Tibial artery (tissue), 4 donors: ENCODE measurements at regions not wholly inside any gene's neighbourhood (a gene's known extent, or its start where the extent isn't known, plus 50 kb on each side); places are given as distances from the start of the nearest gene placed in this dataset.

ENCODE experiments used
- DNase-seq, 2 donors: peaks; one replicate each; pipeline ENCODE4 v3.0.0-alpha.2; 2019
- H3K27ac ChIP-seq, 2 donors: fragments of 200-600 bp; sonication (generic) in 1 of 2; 1 replicate in 1 of 2; 2 replicates in 1 of 2; pipeline ENCODE4 v1.5.1; 2018 to 2019; ENCODE audit warnings: mild to moderate bottlenecking in 1 of 2
- H3K27me3 ChIP-seq, 2 donors: fragments of 200-600 bp; sonication (generic) in 1 of 2; one replicate each; pipeline versions ENCODE4 v1.5.1 to v1.6.0; 2016 to 2019
- H3K36me3 ChIP-seq, 3 donors: fragments of 200-600 bp; sonication (generic) in 2 of 3; one replicate each; pipeline ENCODE4 v1.5.1; 2016 to 2019; ENCODE audit warnings: mild to moderate bottlenecking in 2 of 3
- H3K4me1 ChIP-seq, 4 donors: fragments of 200-600 bp; sonication (generic) in 2 of 4; 1 replicate in 3 of 4; 2 replicates in 1 of 4; pipeline ENCODE4 v1.5.1; 2016 to 2019
- H3K4me3 ChIP-seq, 2 donors: fragments of 200-600 bp; sonication (generic) in 1 of 2; 1 replicate in 1 of 2; 2 replicates in 1 of 2; pipeline ENCODE4 v1.5.1; 2018 to 2019; ENCODE audit warnings: mild to moderate bottlenecking in 2 of 2
- H3K9me3 ChIP-seq, 3 donors: fragments of 200-600 bp; sonication (generic) in 1 of 3; one replicate each; pipeline ENCODE4 v1.5.1; 2016 to 2019
- intact Hi-C: fragments of 100-400 bp; cut with DNase I; formaldehyde crosslinking; loops from one replicate; pipeline ENCODE4 v1.15.0; 2023; ENCODE audit warnings: low total_unique reads
- TF ChIP-seq, protein P1 (sequence below), 2 experiments: fragments of 200-600 bp in 1 of 2; fragments of 450-650 bp in 1 of 2; IDR thresholded peaks; one replicate each; pipeline ENCODE4 v1.5.1; 2017 to 2019; ENCODE audit warnings: antibody characterized with exemption in 2 of 2, mild to moderate bottlenecking in 1 of 2, moderate library complexity in 1 of 2

DNA sequence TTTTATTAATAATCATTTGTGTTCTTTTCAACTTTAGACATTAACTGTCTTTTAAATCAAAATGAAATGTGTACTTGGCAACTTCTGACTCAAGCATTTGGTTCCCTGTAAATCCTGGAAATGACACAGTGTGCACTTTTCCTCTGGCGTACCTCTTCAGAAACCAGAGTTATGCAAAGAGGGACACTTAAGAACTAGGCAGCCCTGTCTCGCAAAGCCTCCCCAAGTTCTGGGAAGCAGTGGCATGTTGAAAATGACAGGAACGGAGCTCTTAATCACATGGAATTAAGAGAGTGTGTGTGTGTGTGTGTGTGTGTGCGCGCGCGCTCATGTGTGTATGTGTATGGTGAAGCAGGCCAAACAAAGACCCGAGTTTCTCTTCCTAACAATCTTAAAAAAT, 707.4 kb downstream of the MECOM start:
- TF ChIP-seq, protein P1, sequence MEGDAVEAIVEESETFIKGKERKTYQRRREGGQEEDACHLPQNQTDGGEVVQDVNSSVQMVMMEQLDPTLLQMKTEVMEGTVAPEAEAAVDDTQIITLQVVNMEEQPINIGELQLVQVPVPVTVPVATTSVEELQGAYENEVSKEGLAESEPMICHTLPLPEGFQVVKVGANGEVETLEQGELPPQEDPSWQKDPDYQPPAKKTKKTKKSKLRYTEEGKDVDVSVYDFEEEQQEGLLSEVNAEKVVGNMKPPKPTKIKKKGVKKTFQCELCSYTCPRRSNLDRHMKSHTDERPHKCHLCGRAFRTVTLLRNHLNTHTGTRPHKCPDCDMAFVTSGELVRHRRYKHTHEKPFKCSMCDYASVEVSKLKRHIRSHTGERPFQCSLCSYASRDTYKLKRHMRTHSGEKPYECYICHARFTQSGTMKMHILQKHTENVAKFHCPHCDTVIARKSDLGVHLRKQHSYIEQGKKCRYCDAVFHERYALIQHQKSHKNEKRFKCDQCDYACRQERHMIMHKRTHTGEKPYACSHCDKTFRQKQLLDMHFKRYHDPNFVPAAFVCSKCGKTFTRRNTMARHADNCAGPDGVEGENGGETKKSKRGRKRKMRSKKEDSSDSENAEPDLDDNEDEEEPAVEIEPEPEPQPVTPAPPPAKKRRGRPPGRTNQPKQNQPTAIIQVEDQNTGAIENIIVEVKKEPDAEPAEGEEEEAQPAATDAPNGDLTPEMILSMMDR (IDR thresholded peaks at IDR 0.05), result no peak
- H3K4me3 ChIP-seq, result no peak overlapping the region
- DNase-seq, result no peak
- no peak overlapping the region for H3K27ac ChIP-seq
- H3K4me1 ChIP-seq, result no peaks in the 10 kb centered on the region
- intact Hi-C loops, result no loop called here
- H3K9me3 ChIP-seq, result no peaks in the 10 kb centered on the region
- H3K27me3 ChIP-seq, result no peaks in the 10 kb centered on the region
- no peaks in the 10 kb centered on the region for H3K36me3 ChIP-seq

DNA sequence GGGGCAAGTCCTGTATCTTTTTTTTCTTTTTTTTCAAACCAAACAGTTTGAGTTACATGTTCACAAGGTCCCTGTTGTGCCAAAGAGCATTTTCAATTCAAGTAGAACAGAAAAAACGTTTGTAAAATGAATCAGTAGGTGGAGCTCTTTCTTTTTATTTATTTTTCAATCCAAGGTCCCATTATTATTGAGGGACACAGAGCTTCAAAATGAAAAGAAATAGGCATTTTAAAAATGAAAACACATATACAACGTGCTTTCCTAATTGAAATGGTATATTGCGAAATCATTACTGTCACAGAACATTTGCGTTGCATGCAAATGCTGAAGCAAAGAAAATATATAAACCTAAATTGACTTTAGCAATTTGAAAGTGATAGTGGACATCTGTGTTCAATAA, 711.0 kb downstream of the MECOM start:
- Histone ChIP-seq H3K4me3 (no peak overlapping the region), H3K4me1 (no peaks in the 10 kb centered on the region), H3K9me3 (no peaks in the 10 kb centered on the region), H3K27ac (no peak overlapping the region), H3K36me3 (no peaks in the 10 kb centered on the region), H3K27me3 (no peaks in the 10 kb centered on the region)
- TF ChIP-seq, protein P1 (IDR thresholded peaks at IDR 0.05), result no peak
- DNase-seq, result no peak
- intact Hi-C loops, result no loop called here

DNA sequence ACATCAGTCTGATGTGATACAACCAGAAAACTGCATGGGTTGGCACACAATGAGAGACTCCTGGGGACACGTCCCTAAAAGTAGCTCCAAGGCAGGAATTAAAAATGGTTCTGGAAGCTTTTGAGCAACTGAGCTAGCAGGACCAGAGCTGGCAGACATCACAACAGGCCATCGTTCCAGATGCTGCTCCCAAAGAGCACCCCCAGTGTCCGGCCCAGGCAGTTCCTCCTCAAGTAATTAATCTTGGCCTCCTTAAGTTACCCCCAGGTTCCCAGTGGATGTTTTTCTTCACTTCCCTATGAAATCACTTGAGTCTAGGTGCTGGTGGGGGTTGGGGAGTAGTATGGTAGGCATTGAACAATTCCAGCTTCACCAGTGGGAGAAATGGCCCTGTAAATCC, 711.6 kb downstream of the MECOM start:
- no peak for DNase-seq
- H3K36me3 ChIP-seq, result no peaks in the 10 kb centered on the region
- H3K27me3 ChIP-seq, result no peaks in the 10 kb centered on the region
- H3K4me3 ChIP-seq, result no peak overlapping the region
- no peak overlapping the region for H3K27ac ChIP-seq
- intact Hi-C loops, result no loop called here
- TF ChIP-seq, protein P1 (IDR thresholded peaks at IDR 0.05), result no peak
- H3K4me1 ChIP-seq, result no peaks in the 10 kb centered on the region
- H3K9me3 ChIP-seq, result no peaks in the 10 kb centered on the region

DNA sequence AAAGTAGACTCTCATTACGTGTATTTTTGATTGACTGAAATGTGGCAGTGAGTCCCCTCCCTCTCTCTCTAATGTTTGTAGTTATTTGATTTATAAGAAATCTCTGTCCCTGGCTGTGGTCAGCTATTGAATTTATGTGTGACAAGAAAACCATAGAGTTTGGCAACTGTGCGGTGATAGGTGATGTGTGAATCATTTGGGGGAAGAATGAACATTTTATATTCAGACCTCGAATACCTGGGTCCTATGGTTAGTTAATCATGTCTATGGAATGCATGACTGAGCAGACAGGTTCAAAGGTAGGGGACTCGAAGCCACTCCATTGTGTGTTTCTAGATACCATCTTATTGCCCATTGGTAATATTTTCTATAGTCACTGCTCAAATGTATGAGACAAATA, 712.1 kb downstream of the MECOM start:
- intact Hi-C loops, result no loop called here

DNA sequence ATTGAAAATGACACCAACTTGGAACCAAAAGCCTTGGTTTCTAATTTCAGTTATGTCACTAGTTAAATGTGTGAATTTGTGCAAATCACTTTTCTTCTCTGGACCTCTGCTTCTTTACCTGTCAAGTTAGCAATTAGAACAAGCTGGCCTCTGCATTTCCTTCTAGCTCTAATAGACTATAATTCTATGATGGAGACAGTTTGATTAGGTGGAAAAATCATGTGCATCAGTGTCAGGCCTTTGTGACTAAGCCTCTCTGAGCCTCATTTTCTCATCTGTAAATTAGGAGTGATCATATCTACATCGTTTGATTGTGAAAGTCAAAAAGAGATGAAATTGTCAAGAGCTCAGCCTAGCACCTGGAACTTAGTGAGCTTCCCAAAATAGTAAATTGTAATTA, 712.9 kb downstream of the MECOM start:
- no peaks in the 10 kb centered on the region for H3K27me3 ChIP-seq
- DNase-seq, result no peak
- no peaks in the 10 kb centered on the region for H3K9me3 ChIP-seq
- no peaks in the 10 kb centered on the region for H3K36me3 ChIP-seq
- TF ChIP-seq, protein P1 (IDR thresholded peaks at IDR 0.05), result no peak
- no peaks in the 10 kb centered on the region for H3K4me1 ChIP-seq
- intact Hi-C loops, result no loop called here
- no peak overlapping the region for H3K4me3 ChIP-seq
- H3K27ac ChIP-seq, result no peak overlapping the region

More for the DNA sequence above, 712.1 kb downstream of the MECOM start:
- Histone ChIP-seq H3K36me3 (no peaks in the 10 kb centered on the region), H3K9me3 (no peaks in the 10 kb centered on the region), H3K4me1 (no peaks in the 10 kb centered on the region), H3K27me3 (no peaks in the 10 kb centered on the region), H3K4me3 (no peak overlapping the region), H3K27ac (no peak overlapping the region)
- DNase-seq, result no peak
- TF ChIP-seq, protein P1 (IDR thresholded peaks at IDR 0.05), result no peak

DNA sequence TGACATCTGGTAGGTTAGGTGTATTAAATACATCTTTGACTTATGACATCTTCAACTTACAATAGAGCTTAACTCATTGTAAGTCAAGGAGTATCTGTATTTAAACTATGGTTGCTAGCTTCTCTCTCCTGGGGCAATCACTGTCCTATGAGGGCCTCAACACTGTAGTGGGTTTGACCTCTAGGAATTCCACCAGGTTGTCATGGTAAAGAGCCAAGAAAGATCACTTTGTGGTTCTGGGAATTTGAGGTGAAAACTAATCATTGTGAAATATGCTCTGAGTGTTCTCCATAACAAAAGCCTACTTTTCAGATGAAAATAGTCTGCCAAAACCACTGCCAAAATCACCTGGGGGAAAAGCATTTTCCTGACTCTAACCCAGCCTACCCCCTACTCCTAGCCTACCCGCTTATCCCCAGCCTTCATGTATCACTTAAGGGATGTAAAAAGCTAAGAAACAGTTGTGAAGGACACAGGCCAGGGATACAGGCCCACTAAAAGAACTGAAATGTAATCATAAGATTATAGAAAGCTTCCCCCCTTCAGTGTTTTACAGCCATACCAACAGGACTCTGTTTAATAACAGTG, 723.8 kb downstream of the MECOM start:
- intact Hi-C loops, result no loop called here
- no peak overlapping the region for H3K27ac ChIP-seq
- no peak for DNase-seq
- H3K4me3 ChIP-seq, result no peak overlapping the region
- no peaks in the 10 kb centered on the region for H3K36me3 ChIP-seq
- no peaks in the 10 kb centered on the region for H3K27me3 ChIP-seq
- TF ChIP-seq, protein P1 (IDR thresholded peaks at IDR 0.05), result no peak
- H3K4me1 ChIP-seq, result no peaks in the 10 kb centered on the region
- peaks cover 0 to 3% (median 0%) of the 10 kb centered on the region in 3 donors for H3K9me3 ChIP-seq
